K562 (cell line): ENCODE measurements at regions not wholly inside any gene's neighbourhood (a gene's known extent, or its start where the extent isn't known, plus 50 kb on each side); places are given as distances from the start of the nearest gene placed in this dataset.

Experiments
- ELF4 ChIP-seq: fragments of 450-650 bp; formaldehyde crosslinking; IDR thresholded peaks from 2 replicates; pipeline ENCODE4 v1.4.0; 2022; ENCODE audit warnings: missing genetic modification characterization
- FOSL1 ChIP-seq: fragments of 200-800 bp; sonication (Bioruptor generic); conservative IDR thresholded peaks from 2 replicates; pipeline ENCODE4 v1.6.1; 2016; ENCODE audit warnings: missing genetic modification characterization, missing compliant biosample characterization
- HIVEP1 ChIP-seq: fragments of 250-450 bp; sonication (Bioruptor Pico); IDR thresholded peaks from 2 replicates; pipeline ENCODE4 v1.4.0; 2020; ENCODE audit warnings: mild to moderate bottlenecking
- MTF1 ChIP-seq: fragments of 250-450 bp; sonication (Bioruptor Pico); IDR thresholded peaks from 2 replicates; pipeline ENCODE4 v1.9.0; 2021; ENCODE audit warnings: moderate library complexity, mild to moderate bottlenecking, inconsistent platforms, borderline replicate concordance
- POLR2AphosphoS5 ChIP-seq: IDR thresholded peaks from 2 replicates; pipeline ENCODE4 v1.6.1; 2011; ENCODE audit warnings: mild to moderate bottlenecking, low read depth, low read length, moderate library complexity; ENCODE audit not compliant: control insufficient read depth, insufficient read depth
- RBM25 ChIP-seq: fragments of 200-400 bp; formaldehyde crosslinking; IDR thresholded peaks from 2 replicates; pipeline ENCODE4 v1.6.1; 2018; ENCODE audit warnings: low read length, low read depth, moderate library complexity; ENCODE audit not compliant: severe bottlenecking
- SIN3B ChIP-seq: fragments of 450-650 bp; IDR thresholded peaks from 2 replicates; pipeline ENCODE4 v1.6.1; 2017; ENCODE audit warnings: low read depth, mild to moderate bottlenecking, moderate library complexity
- TF ChIP-seq, protein P1 (sequence below), 3 experiments: IDR thresholded peaks in 2 of 3; conservative IDR thresholded peaks in 1 of 3; 2 replicates each; pipeline ENCODE4 v1.5.1; 2011 to 2012; ENCODE audit warnings: low read length in 3 of 3, mild to moderate bottlenecking in 3 of 3, control low read depth in 2 of 3, improper control_type of control experiment in 1 of 3, inconsistent platforms in 1 of 3, low read depth in 1 of 3, mixed read lengths in 1 of 3, moderate library complexity in 1 of 3; ENCODE audit not compliant: insufficient read depth in 2 of 3
- TF ChIP-seq, protein P2 (sequence below), 2 experiments: fragments of 450-650 bp; formaldehyde crosslinking in 1 of 2; IDR thresholded peaks; 2 replicates each; pipeline versions ENCODE4 v1.4.0 to v1.6.1; 2014 to 2020; ENCODE audit warnings: mild to moderate bottlenecking in 2 of 2, borderline replicate concordance in 1 of 2, low read depth in 1 of 2
- TF ChIP-seq, protein P3 (sequence below): fragments of 200-800 bp; sonication (Bioruptor generic); IDR thresholded peaks from 2 replicates; pipeline ENCODE4 v1.6.1; 2017; ENCODE audit warnings: missing genetic modification characterization, missing compliant biosample characterization

DNA sequence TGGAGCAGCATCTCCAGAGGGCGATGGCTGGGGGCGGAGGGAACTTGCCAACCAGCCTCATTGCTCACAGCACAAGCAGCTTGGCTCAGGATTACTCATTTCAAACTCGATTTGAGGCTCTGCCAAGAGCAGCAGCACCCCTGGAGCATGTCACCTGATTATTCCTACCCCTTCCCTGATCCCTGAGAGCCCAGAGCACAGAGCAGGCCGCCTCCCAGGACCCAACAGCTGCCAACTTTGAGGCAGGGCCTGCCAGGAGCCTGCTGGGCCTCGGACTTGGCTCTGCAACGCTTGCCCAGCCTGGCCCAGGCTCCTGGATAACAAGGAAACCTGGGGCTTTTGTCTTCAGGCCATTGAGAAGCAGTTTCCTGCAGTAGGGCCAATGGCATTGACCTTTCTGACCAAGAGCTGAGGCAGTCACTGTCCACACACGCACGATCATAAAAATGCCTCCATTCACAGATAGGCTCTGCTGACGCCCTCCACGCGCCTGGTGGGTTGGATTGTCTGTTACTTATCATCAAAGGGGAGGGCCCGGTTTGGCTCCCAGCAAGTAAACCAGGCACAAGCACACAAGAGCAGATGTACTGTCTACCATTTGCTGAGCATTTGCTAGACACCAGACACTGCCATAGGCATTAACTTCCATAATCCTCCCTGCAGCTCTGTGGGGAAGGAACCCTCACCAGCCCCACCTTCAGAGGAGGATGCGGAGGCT is 406.6 kb upstream of the EEF2KMT start:
- no peak for TF ChIP-seq POLR2AphosphoS5
- no peak for TF ChIP-seq SIN3B
- TF ChIP-seq RBM25: no peak
- no peak for TF ChIP-seq FOSL1 (tag)
- TF ChIP-seq, protein P1, sequence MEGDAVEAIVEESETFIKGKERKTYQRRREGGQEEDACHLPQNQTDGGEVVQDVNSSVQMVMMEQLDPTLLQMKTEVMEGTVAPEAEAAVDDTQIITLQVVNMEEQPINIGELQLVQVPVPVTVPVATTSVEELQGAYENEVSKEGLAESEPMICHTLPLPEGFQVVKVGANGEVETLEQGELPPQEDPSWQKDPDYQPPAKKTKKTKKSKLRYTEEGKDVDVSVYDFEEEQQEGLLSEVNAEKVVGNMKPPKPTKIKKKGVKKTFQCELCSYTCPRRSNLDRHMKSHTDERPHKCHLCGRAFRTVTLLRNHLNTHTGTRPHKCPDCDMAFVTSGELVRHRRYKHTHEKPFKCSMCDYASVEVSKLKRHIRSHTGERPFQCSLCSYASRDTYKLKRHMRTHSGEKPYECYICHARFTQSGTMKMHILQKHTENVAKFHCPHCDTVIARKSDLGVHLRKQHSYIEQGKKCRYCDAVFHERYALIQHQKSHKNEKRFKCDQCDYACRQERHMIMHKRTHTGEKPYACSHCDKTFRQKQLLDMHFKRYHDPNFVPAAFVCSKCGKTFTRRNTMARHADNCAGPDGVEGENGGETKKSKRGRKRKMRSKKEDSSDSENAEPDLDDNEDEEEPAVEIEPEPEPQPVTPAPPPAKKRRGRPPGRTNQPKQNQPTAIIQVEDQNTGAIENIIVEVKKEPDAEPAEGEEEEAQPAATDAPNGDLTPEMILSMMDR (IDR thresholded peaks at IDR 0.05 in 2 of 3, conservative IDR thresholded peaks at IDR 0.05 in 1 of 3; ENCODE audit: insufficient read depth in 2 of 3, low read depth in 1 of 3, low read length in 3 of 3): no peak
- TF ChIP-seq MTF1 (CRISPR knock-in tag): no peak
- no peak for TF ChIP-seq HIVEP1
- no peak for TF ChIP-seq ELF4 (CRISPR knock-in tag)
- TF ChIP-seq, protein P2, sequence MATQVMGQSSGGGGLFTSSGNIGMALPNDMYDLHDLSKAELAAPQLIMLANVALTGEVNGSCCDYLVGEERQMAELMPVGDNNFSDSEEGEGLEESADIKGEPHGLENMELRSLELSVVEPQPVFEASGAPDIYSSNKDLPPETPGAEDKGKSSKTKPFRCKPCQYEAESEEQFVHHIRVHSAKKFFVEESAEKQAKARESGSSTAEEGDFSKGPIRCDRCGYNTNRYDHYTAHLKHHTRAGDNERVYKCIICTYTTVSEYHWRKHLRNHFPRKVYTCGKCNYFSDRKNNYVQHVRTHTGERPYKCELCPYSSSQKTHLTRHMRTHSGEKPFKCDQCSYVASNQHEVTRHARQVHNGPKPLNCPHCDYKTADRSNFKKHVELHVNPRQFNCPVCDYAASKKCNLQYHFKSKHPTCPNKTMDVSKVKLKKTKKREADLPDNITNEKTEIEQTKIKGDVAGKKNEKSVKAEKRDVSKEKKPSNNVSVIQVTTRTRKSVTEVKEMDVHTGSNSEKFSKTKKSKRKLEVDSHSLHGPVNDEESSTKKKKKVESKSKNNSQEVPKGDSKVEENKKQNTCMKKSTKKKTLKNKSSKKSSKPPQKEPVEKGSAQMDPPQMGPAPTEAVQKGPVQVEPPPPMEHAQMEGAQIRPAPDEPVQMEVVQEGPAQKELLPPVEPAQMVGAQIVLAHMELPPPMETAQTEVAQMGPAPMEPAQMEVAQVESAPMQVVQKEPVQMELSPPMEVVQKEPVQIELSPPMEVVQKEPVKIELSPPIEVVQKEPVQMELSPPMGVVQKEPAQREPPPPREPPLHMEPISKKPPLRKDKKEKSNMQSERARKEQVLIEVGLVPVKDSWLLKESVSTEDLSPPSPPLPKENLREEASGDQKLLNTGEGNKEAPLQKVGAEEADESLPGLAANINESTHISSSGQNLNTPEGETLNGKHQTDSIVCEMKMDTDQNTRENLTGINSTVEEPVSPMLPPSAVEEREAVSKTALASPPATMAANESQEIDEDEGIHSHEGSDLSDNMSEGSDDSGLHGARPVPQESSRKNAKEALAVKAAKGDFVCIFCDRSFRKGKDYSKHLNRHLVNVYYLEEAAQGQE (IDR thresholded peaks at IDR 0.05; ENCODE audit: borderline replicate concordance): no peak
- TF ChIP-seq, protein P2 (CRISPR knock-in tag; IDR thresholded peaks at IDR 0.05; ENCODE audit: low read depth): no peak
- TF ChIP-seq, protein P3, sequence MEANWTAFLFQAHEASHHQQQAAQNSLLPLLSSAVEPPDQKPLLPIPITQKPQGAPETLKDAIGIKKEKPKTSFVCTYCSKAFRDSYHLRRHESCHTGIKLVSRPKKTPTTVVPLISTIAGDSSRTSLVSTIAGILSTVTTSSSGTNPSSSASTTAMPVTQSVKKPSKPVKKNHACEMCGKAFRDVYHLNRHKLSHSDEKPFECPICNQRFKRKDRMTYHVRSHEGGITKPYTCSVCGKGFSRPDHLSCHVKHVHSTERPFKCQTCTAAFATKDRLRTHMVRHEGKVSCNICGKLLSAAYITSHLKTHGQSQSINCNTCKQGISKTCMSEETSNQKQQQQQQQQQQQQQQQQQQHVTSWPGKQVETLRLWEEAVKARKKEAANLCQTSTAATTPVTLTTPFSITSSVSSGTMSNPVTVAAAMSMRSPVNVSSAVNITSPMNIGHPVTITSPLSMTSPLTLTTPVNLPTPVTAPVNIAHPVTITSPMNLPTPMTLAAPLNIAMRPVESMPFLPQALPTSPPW (CRISPR knock-in tag): no peak
